ENCODE measurements at regions not wholly inside any gene's neighbourhood (a gene's known extent, or its start where the extent isn't known, plus 50 kb on each side); places are given as distances from the start of the nearest gene placed in this dataset.

GRCh38 chr21:18622383-18622782 is 218.8 kb upstream of the TMPRSS15 start:
- intact Hi-C loops (cut with DNase I; ENCODE audit: low total_unique reads) = no loop called here

GRCh38 chr21:18630446-18630845 is 226.9 kb upstream of the TMPRSS15 start:
- no peak for DNase-seq
- no peaks in the 10 kb centered on the region for H3K27me3 ChIP-seq
- no peaks in the 10 kb centered on the region for H3K9me3 ChIP-seq
- no peak overlapping the region for H3K4me3 ChIP-seq
- TF ChIP-seq POLR2A (IDR thresholded peaks at IDR 0.05) = no peak
- no peak for TF ChIP-seq CTCF (IDR thresholded peaks at IDR 0.05)
- H3K4me1 ChIP-seq = no peaks in the 10 kb centered on the region
- no peaks in the 10 kb centered on the region for H3K36me3 ChIP-seq (ENCODE audit: low read depth, missing control alignments)
- H3K27ac ChIP-seq = no peak overlapping the region
- intact Hi-C loops (cut with DNase I; ENCODE audit: low total_unique reads) = no loop called here
- WGBS, 2 donors = 88 to 95% methylated on average over 2 of the region's 2 CpGs

More at GRCh38 chr21:18622383-18622782, 218.8 kb upstream of the TMPRSS15 start:
- Histone ChIP-seq H3K4me1 (no peaks in the 10 kb centered on the region), H3K27me3 (no peaks in the 10 kb centered on the region), H3K36me3 (ENCODE audit: low read depth, missing control alignments) (no peaks in the 10 kb centered on the region), H3K27ac (no peak overlapping the region), H3K4me3 (no peak overlapping the region), H3K9me3 (no peaks in the 10 kb centered on the region)
- no peak for DNase-seq
- no peak for TF ChIP-seq POLR2A (IDR thresholded peaks at IDR 0.05)
- TF ChIP-seq CTCF (IDR thresholded peaks at IDR 0.05) = no peak

- TF ChIP-seq POLR2A (IDR thresholded peaks at IDR 0.05) = no peak
- no peak for TF ChIP-seq CTCF (IDR thresholded peaks at IDR 0.05)
- H3K27ac ChIP-seq = no peak overlapping the region
- intact Hi-C loops (cut with DNase I; ENCODE audit: low total_unique reads) = no loop called here
- H3K36me3 ChIP-seq (ENCODE audit: low read depth, missing control alignments) = no peaks in the 10 kb centered on the region
- no peak overlapping the region for H3K4me3 ChIP-seq
- no peaks in the 10 kb centered on the region for H3K9me3 ChIP-seq
- H3K4me1 ChIP-seq = no peaks in the 10 kb centered on the region
- 95 to 98% methylated on average over 2 of the region's 2 CpGs for WGBS, 2 donors
- H3K27me3 ChIP-seq = no peaks in the 10 kb centered on the region
- no peak for DNase-seq
These were observed 233.3 kb upstream of the TMPRSS15 start for GRCh38 chr21:18636897-18637296.

- intact Hi-C loops (cut with DNase I; ENCODE audit: low total_unique reads) = no loop called here
- 74 to 78% methylated on average over 1 of the region's 1 CpG for WGBS, 2 donors
- H3K27me3 ChIP-seq = no peaks in the 10 kb centered on the region
- no peak for DNase-seq
- TF ChIP-seq POLR2A (IDR thresholded peaks at IDR 0.05) = no peak
- TF ChIP-seq CTCF (IDR thresholded peaks at IDR 0.05) = no peak
- no peaks in the 10 kb centered on the region for H3K9me3 ChIP-seq
- no peak overlapping the region for H3K4me3 ChIP-seq
- H3K36me3 ChIP-seq (ENCODE audit: low read depth, missing control alignments) = no peaks in the 10 kb centered on the region
- no peaks in the 10 kb centered on the region for H3K4me1 ChIP-seq
- H3K27ac ChIP-seq = no peak overlapping the region
These were observed 242.5 kb upstream of the TMPRSS15 start for GRCh38 chr21:18646116-18646515.

GRCh38 chr21:18655931-18656330 is 252.3 kb upstream of the TMPRSS15 start:
- 85 to 89% methylated on average over 3 of the region's 3 CpGs for WGBS, 2 donors
- TF ChIP-seq POLR2A (IDR thresholded peaks at IDR 0.05) (no peak), CTCF (IDR thresholded peaks at IDR 0.05) (no peak)
- Histone ChIP-seq H3K9me3 (no peaks in the 10 kb centered on the region), H3K27me3 (no peaks in the 10 kb centered on the region), H3K36me3 (ENCODE audit: low read depth, missing control alignments) (no peaks in the 10 kb centered on the region), H3K4me1 (no peaks in the 10 kb centered on the region), H3K4me3 (no peak overlapping the region), H3K27ac (no peak overlapping the region)
- no peak for DNase-seq
- intact Hi-C loops (cut with DNase I; ENCODE audit: low total_unique reads) = no loop called here
